Fibroblast of lung (primary cell): ENCODE measurements at regions not wholly inside any gene's neighbourhood (a gene's known extent, or its start where the extent isn't known, plus 50 kb on each side); places are given as distances from the start of the nearest gene placed in this dataset.

Experiments
- EZH2 ChIP-seq: IDR thresholded peaks from 2 replicates; pipeline ENCODE4 v1.5.1; 2012; ENCODE audit warnings: low read length, control low read depth, mild to moderate bottlenecking; ENCODE audit errors: missing control alignments
- TF ChIP-seq, protein P1 (sequence below), 2 donors: IDR thresholded peaks in 1 of 2; conservative IDR thresholded peaks in 1 of 2; 1 replicate in 1 of 2; 2 replicates in 1 of 2; pipeline ENCODE4 v1.5.1; 2011 to 2012; ENCODE audit warnings: low read length in 2 of 2, control low read depth in 1 of 2, inconsistent platforms in 1 of 2, low read depth in 1 of 2, mild to moderate bottlenecking in 1 of 2

- TF ChIP-seq, protein P1, sequence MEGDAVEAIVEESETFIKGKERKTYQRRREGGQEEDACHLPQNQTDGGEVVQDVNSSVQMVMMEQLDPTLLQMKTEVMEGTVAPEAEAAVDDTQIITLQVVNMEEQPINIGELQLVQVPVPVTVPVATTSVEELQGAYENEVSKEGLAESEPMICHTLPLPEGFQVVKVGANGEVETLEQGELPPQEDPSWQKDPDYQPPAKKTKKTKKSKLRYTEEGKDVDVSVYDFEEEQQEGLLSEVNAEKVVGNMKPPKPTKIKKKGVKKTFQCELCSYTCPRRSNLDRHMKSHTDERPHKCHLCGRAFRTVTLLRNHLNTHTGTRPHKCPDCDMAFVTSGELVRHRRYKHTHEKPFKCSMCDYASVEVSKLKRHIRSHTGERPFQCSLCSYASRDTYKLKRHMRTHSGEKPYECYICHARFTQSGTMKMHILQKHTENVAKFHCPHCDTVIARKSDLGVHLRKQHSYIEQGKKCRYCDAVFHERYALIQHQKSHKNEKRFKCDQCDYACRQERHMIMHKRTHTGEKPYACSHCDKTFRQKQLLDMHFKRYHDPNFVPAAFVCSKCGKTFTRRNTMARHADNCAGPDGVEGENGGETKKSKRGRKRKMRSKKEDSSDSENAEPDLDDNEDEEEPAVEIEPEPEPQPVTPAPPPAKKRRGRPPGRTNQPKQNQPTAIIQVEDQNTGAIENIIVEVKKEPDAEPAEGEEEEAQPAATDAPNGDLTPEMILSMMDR (conservative IDR thresholded peaks at IDR 0.05 in 1 of 2, IDR thresholded peaks at IDR 0.05 in 1 of 2; ENCODE audit: low read depth in 1 of 2, low read length in 2 of 2), result no peak
- TF ChIP-seq EZH2, result no peak
These were observed 2344.7 kb upstream of the ACO1 start for GRCh38 chr9:30039712-30040111.
